ENCODE measurements at regions not wholly inside any gene's neighbourhood (a gene's known extent, or its start where the extent isn't known, plus 50 kb on each side); places are given as distances from the start of the nearest gene placed in this dataset.
A peak's percentile ranks its signal among the peaks of the same experiment; 100 is the strongest.
"Not testable (repeated sequence)": the region's sequence is repeated elsewhere in the genome, so short reads cannot be mapped to it uniquely, and the experiment has no call there.

GRCh38 chr6:99668036-99668705 lies 61.5 kb downstream of the PRDM13 start:
- DNase-seq, result no peak

- no peak for DNase-seq
Observed at GRCh38 chr6:99689916-99690685, 83.5 kb downstream of the PRDM13 start.

GRCh38 chr6:99702287-99702686 lies 95.7 kb downstream of the PRDM13 start:
- DNase-seq, result not testable (repeated sequence)

- DNase-seq, result no peak
Observed at GRCh38 chr6:99709062-99709461, 102.4 kb downstream of the PRDM13 start.

DNA sequence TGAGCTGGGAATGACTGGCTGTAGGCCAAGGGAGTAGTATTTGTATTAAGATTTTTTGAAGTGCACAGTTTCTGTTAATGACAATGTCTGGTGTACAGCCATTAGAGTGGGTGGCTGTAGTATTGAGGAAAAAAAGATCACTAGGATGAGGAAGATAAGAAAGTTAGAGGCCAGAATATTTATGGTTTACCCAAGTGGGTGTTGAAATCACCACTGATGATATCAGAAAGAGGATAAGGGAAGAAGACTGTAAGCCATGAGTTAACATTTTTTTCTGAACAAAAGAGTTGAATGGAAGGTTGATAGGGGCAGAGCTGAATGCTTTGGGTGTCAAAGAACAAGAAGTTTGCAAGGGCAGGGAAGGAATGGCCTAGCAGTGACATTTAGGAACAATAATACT lies 104.7 kb downstream of the PRDM13 start:
- DNase-seq, result no peak

GRCh38 chr6:99711925-99712324 lies 105.3 kb downstream of the PRDM13 start:
- DNase-seq, result no peak

DNA sequence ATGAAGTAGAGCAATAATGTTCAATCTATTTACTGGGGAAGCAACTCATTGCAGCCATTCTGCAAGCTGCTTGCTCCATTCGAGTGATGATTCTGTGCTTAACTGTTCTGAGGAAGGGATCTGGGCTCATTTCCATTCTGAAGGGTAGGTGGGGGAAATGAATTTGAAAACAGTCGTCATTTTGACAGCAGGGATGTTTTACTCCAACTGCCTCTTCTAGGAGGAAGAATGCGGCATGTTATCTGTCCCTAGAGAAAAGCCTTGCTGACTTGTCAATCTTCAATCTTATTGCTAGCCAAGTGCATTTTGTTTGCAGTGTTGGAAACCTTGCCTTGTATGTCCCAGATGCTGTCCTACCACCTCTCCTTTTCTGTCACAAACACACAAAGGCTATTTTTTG lies 105.9 kb downstream of the PRDM13 start:
- no peak for DNase-seq

DNA sequence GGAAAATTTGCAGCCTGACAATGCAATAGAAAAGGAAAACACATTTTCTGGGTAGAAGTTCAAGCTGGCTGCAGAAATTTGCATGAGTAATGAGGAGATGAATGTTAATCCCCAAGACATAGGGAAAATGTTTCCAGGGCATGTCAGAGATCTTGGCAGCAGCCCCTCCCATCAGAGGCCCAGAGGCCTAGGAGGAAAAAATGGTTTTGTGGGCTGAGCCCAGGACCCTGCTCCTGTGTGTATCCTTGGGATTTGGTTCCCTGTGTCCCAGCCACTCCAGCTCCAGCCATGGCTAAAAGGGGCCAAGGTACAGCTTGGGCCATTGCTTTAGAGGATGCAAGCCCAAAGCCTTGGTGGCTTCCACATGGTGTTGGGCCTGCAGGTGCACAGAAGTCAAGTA lies 115.4 kb downstream of the PRDM13 start:
- not testable (repeated sequence) for DNase-seq

- DNase-seq, result not testable (repeated sequence)
Observed at GRCh38 chr6:99730237-99730636, 123.6 kb downstream of the PRDM13 start.

DNA sequence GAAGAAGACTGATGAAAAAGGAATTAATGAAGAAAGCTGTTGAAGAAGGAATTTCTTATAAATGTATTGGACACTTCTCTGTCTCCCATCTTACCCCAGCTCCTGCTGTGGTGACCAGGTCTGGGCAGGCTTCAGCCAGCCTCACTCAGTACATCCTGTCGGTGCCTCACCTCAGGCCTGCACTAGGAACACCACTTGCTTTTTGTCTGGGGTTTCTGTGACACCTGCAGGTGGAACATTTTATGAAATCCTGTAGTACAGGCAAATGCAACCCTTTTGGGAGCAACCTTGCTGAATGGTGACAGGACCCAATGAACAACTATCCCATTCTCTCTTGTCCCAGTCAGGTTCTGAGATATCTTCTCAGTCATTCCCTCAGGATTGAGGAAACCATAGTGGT lies 129.7 kb downstream of the PRDM13 start:
- DNase-seq, result no peak

GRCh38 chr6:99739526-99739925 lies 132.9 kb downstream of the PRDM13 start:
- no peak for DNase-seq

GRCh38 chr6:99741092-99741491 lies 134.5 kb downstream of the PRDM13 start:
- DNase-seq, result no peak

DNA sequence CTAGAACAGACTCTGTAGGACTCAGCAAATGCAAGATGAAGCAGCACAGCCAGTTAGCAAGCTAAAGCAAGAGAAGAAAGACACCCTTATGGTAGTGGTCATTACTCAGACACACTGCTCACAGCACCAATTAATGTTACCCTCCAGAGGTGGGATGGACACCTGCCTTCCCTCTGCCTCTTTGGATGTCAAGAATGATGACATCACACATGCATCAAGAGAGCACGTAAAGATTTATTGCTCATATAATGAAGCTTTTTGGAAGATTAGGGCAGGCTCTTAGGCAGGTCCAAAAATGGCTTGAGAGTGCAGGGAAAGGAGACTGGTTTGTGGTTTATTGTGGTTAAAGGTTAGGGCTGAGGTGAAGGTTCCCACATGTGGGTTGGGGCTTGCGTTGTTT lies 137.0 kb downstream of the PRDM13 start:
- DNase-seq, result no peak

DNA sequence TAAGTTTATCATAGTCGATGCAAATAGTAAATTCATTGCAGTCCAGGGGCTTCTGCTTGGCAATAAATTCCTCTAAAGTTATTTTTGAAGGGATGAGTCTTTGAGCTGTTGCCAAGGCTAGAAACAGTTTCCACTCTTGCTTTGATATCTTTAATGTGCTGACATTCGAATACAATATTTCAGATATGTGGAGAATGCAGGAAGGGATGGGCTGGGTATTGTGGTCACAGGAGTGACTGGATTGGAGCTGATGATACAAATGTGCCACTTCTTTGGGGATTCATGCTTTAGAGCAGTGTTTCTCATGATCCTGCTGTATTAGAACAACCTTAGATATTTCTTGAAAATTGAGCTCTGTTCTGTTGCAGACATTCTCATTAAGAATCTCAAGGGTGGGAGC lies 139.0 kb downstream of the PRDM13 start:
- no peak for DNase-seq

DNA sequence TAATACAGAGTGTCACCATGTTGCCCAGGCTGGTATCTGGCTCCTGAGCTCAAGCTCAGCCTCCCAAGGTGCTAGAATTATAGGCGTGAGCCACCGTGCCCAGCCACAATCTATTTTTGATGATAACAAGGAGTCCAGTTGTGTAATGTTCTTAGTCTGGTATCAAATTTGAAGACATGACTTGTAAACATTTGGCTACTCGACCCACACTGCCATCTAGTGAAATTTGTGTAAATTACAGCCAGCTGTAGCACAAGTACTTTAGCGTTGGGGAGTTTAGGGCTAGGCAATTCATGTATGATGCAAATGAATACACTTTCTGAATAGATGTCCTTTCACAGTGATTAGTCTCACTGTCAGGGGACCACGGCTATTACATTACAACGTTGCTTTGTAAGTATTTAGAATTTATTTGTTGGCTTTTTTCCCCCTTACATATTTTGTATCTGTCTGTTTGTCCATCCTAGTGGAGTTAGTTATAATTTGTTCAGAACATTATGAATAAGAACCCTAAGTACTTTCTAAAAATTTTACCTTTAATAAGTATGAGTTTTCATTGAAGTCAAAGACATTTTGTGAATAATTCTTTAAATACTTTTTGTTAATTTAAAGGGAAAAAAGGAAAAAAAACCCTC lies 139.7 kb downstream of the PRDM13 start:
- DNase-seq, result peak; percentile 22

DNA sequence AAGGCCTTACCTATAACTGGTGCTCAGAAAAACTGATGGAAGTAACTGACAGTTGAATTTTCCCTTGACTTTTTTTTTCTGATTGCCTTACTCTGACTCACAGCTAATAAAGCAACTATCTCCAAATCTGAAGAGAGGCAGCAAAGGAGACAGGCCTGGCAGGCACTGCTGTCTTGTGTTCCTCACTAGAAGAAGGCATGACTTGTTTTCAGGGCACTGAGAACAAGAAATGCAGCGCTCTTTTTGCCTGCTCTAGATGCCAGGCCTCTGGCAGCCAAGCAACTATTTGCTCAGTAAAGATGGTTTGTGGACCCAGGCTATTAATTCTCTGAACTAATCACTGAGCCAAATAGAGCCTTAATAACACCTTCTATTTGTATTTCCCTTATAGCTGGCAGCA lies 155.1 kb downstream of the PRDM13 start:
- no peak for DNase-seq

DNA sequence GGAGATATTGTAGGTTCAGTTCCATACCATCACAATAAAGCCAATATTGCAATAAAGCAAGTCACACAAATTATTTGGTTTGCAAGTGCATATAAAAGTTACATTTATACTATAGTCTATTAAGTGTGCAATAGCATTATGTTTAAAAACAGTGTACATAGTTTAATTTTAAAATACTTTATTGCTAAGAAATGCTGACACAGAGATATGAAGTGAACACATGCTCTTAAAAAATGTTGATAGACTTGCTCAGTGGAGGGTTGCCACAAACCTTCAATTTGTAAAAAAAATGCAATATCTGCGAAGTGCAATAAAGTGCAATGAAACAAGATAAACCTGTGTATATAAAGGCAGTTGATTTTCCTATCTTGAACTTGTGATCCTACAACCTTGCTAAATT lies 161.5 kb downstream of the PRDM13 start:
- DNase-seq, result no peak

GRCh38 chr6:99779631-99780555 lies 173.3 kb downstream of the PRDM13 start:
- DNase-seq, result no peak

DNA sequence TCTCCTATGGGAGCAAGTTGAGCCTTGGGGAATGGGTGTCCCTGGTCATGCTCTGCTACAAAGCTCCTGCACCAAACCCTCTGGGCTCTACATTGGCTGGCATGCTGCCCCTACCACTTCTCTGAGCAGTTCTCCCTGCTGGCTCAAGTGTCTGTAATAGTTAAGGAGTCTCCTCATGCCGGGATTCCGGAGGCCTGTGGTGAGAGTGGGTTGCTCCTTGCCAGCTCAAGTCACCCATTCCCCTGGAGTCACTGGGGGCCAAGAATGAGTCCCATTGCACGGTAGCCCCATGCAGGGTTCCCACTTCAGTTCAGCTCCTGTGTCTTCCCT lies 173.9 kb downstream of the PRDM13 start:
- DNase-seq, result no peak

DNA sequence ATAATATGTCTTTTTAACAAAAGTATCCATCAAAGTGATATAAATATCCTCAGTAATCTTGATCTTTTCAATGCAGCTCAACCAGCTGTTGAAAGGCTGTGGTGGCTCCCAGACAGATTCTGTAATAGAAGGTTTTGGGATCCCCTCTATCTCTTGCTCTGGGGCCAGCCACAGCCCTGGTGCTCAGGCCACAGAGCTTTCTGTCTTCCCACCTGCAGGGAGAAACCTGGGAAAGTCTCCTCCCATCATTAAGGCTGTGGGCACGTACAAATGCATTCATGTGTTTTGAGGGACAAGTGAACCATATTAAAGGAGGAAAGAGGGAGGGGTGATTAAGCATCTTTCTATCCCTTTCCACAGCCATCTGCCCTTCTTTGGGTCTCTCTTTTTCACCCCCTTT lies 183.1 kb downstream of the PRDM13 start:
- no peak for DNase-seq

- no peak for DNase-seq
Observed at GRCh38 chr6:99790679-99791078, 184.0 kb downstream of the PRDM13 start.

- no peak for DNase-seq
Observed at GRCh38 chr6:99801805-99802204, 192.2 kb downstream of the MCHR2 start.

DNA sequence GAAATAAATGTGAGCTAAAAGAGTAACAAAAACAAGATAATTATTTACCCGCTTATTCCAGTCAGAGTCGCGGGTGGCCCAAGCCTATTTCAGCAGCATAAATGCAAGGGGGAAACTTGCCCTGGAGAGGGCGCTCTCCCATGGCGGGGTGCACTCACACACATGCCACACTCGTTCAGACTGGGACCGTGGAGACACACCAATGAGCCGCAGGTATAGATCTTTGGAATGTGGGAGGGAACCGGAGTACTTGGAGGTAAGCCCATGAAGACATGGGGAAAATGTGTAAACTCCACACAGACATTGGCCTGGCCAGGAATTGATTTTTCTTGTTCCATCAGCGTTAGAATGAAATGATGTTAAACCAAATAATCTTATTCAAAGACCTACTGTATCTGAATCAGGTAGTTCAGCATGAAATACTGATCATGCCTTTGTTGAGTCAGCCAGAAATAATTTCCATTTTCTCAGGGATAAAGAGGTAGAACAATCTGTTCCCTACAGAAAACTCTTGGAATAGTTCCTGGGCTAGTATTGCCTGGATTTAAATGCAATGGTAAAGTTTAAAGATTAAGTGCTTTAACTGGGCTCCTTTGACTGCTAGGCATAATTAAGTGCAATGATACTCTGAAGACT lies 191.5 kb downstream of the MCHR2 start:
- DNase-seq, result no peak
